ENCODE measurements at regions not wholly inside any gene's neighbourhood (a gene's known extent, or its start where the extent isn't known, plus 50 kb on each side); places are given as distances from the start of the nearest gene placed in this dataset.

GRCh38 chr4:11605597-11605996 is 176.9 kb upstream of the HS3ST1 start:
- TF ChIP-seq, protein P1, sequence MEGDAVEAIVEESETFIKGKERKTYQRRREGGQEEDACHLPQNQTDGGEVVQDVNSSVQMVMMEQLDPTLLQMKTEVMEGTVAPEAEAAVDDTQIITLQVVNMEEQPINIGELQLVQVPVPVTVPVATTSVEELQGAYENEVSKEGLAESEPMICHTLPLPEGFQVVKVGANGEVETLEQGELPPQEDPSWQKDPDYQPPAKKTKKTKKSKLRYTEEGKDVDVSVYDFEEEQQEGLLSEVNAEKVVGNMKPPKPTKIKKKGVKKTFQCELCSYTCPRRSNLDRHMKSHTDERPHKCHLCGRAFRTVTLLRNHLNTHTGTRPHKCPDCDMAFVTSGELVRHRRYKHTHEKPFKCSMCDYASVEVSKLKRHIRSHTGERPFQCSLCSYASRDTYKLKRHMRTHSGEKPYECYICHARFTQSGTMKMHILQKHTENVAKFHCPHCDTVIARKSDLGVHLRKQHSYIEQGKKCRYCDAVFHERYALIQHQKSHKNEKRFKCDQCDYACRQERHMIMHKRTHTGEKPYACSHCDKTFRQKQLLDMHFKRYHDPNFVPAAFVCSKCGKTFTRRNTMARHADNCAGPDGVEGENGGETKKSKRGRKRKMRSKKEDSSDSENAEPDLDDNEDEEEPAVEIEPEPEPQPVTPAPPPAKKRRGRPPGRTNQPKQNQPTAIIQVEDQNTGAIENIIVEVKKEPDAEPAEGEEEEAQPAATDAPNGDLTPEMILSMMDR (conservative IDR thresholded peaks at IDR 0.05): no peak
- TF ChIP-seq EZH2 (IDR thresholded peaks at IDR 0.05; ENCODE audit: low read depth): no peak

All from PC-9 (cell line).